Stomach (tissue), 8 donors: ENCODE measurements at regions not wholly inside any gene's neighbourhood (a gene's known extent, or its start where the extent isn't known, plus 50 kb on each side); places are given as distances from the start of the nearest gene placed in this dataset.
A peak's percentile ranks its signal among the peaks of the same experiment; 100 is the strongest.

Source experiments
- DNase-seq, 2 donors: peaks; one replicate each; pipeline versions ENCODE4 v3.0.0 to v3.0.0-alpha.2; 2013 to 2019
- H3K27ac ChIP-seq, 5 donors: fragments of 200-600 bp in 4 of 5; sonication (generic) in 4 of 5; one replicate each; pipeline ENCODE4 v1.5.1; 2013 to 2019; ENCODE audit warnings: mild to moderate bottlenecking in 1 of 5, moderate library complexity in 1 of 5
- H3K27me3 ChIP-seq, 3 donors: fragments of 200-600 bp; sonication (generic); one replicate each; pipeline ENCODE4 v1.5.1; 2017 to 2019; ENCODE audit warnings: mixed run types in 1 of 3
- H3K36me3 ChIP-seq, 4 donors: fragments of 200-600 bp; sonication (generic); 1 replicate in 3 of 4; 2 replicates in 1 of 4; pipeline ENCODE4 v1.5.1; 2016 to 2019
- H3K4me1 ChIP-seq, 4 donors: fragments of 200-600 bp; sonication (generic); one replicate each; pipeline ENCODE4 v1.5.1; 2016 to 2019
- H3K4me3 ChIP-seq, 4 donors: fragments of 200-600 bp; sonication (generic) in 3 of 4; one replicate each; pipeline ENCODE4 v1.5.1; 2016 to 2019; ENCODE audit warnings: mild to moderate bottlenecking in 1 of 4
- H3K9me3 ChIP-seq, 4 donors: fragments of 200-600 bp; sonication (generic); one replicate each; pipeline ENCODE4 v1.5.1; 2016 to 2019
- CTCF ChIP-seq, 7 experiments: fragments of 450-650 bp in 4 of 7; fragments of 200-600 bp in 3 of 7; sonication (generic) in 3 of 7; IDR thresholded peaks; one replicate each; pipeline ENCODE4 v1.5.1; 2016 to 2019; ENCODE audit warnings: antibody characterized with exemption in 7 of 7, control low read depth in 2 of 7, mild to moderate bottlenecking in 1 of 7
- EP300 ChIP-seq: sonication (generic); formaldehyde crosslinking; IDR thresholded peaks from one replicate; pipeline ENCODE4 v1.6.1; 2017; ENCODE audit warnings: antibody characterized with exemption
- POLR2A ChIP-seq, 4 donors: fragments of 450-650 bp; IDR thresholded peaks; one replicate each; pipeline ENCODE4 v1.6.1; 2016; ENCODE audit warnings: antibody characterized with exemption in 4 of 4, control low read depth in 2 of 4, mild to moderate bottlenecking in 1 of 4, moderate library complexity in 1 of 4
- POLR2AphosphoS5 ChIP-seq, 3 donors: sonication (generic); formaldehyde crosslinking; IDR thresholded peaks; one replicate each; pipeline ENCODE4 v1.6.1; 2016; ENCODE audit warnings: antibody characterized with exemption in 3 of 3
- WGBS, 5 donors: extraction: QIAGEN DNeasy Blood & Tissue Kit in 3 of 5; methylation state at CpG; one replicate each; pipeline versions ENCODE4 v1.1.5 to v1.1.7; 2013 to 2018; 5-methylcytosine and 5-hydroxymethylcytosine counted together
- intact Hi-C: fragments of 100-400 bp; cut with DNase I; formaldehyde crosslinking; loops from one replicate; pipeline ENCODE4 v1.15.1; 2023; ENCODE audit warnings: low total_unique reads
- donor health status: healthy with polysubstance abuse.
- donor health status: Bipolar disorder and iron deficiency.
- donor health status: healthy.

GRCh38 chr12:84047881-84048280 is 864.7 kb downstream of the SLC6A15 start:
- Histone ChIP-seq H3K36me3 (no peaks in the 10 kb centered on the region), H3K4me1 (no peaks in the 10 kb centered on the region), H3K4me3 (no peak overlapping the region), H3K27ac (no peak overlapping the region), H3K27me3 (no peaks in the 10 kb centered on the region), H3K9me3 (peaks cover 0 to 5% (median 0%) of the 10 kb centered on the region in 4 donors)
- intact Hi-C loops: no loop called here
- TF ChIP-seq CTCF (IDR thresholded peaks at IDR 0.05) (no peak), EP300 (no peak), POLR2AphosphoS5 (IDR thresholded peaks at IDR 0.05) (no peak), POLR2A (IDR thresholded peaks at IDR 0.05) (no peak)
- DNase-seq: no peak
- WGBS, 5 donors: 75 to 95% (median 87%) methylated on average over 1 of the region's 1 CpG

- no peak for DNase-seq
- intact Hi-C loops: no loop called here
- Histone ChIP-seq H3K27me3 (no peaks in the 10 kb centered on the region), H3K4me3 (no peak overlapping the region), H3K4me1 (no peaks in the 10 kb centered on the region), H3K9me3 (peaks cover 0 to 10% (median 0%) of the 10 kb centered on the region in 4 donors), H3K27ac (no peak overlapping the region), H3K36me3 (no peaks in the 10 kb centered on the region)
- 91 to 98% (median 94%) methylated on average over 2 of the region's 2 CpGs for WGBS, 5 donors
- TF ChIP-seq EP300: no peak
- no peak for TF ChIP-seq POLR2AphosphoS5 (IDR thresholded peaks at IDR 0.05)
- no peak for TF ChIP-seq POLR2A (IDR thresholded peaks at IDR 0.05)
- no peak for TF ChIP-seq CTCF (IDR thresholded peaks at IDR 0.05)
Observed at GRCh38 chr12:84046859-84047258, 865.7 kb downstream of the SLC6A15 start.

GRCh38 chr12:84043355-84043754 is 869.2 kb downstream of the SLC6A15 start:
- Histone ChIP-seq H3K27ac (no peak overlapping the region), H3K36me3 (no peaks in the 10 kb centered on the region), H3K9me3 (peaks cover 0 to 21% (median under 1%) of the 10 kb centered on the region in 4 donors), H3K4me1 (no peaks in the 10 kb centered on the region), H3K27me3 (no peaks in the 10 kb centered on the region), H3K4me3 (no peak overlapping the region)
- no peak for TF ChIP-seq CTCF (IDR thresholded peaks at IDR 0.05)
- TF ChIP-seq EP300: no peak
- no peak for TF ChIP-seq POLR2AphosphoS5 (IDR thresholded peaks at IDR 0.05)
- no peak for TF ChIP-seq POLR2A (IDR thresholded peaks at IDR 0.05)
- WGBS, 5 donors: 60 to 85% (median 75%) methylated on average over 4 of the region's 4 CpGs
- intact Hi-C loops: no loop called here
- peak in 1 of 2 donors; percentile 11 for DNase-seq

- Histone ChIP-seq H3K4me1 (no peaks in the 10 kb centered on the region), H3K27ac (no peak overlapping the region), H3K27me3 (no peaks in the 10 kb centered on the region), H3K36me3 (no peaks in the 10 kb centered on the region), H3K4me3 (no peak overlapping the region), H3K9me3 (peaks cover 0 to 28% (median 3%) of the 10 kb centered on the region in 4 donors)
- no peak for DNase-seq
- 31 to 46% (median 39%) methylated on average over 8 to 9 of the region's 9 CpGs for WGBS, 5 donors
- TF ChIP-seq EP300 (no peak), CTCF (IDR thresholded peaks at IDR 0.05) (no peak), POLR2AphosphoS5 (IDR thresholded peaks at IDR 0.05) (no peak), POLR2A (IDR thresholded peaks at IDR 0.05) (no peak)
- intact Hi-C loops: no loop called here
Observed at GRCh38 chr12:84038242-84038641, 874.4 kb downstream of the SLC6A15 start.
